LNCaP clone FGC (cell line): ENCODE measurements at regions not wholly inside any gene's neighbourhood (a gene's known extent, or its start where the extent isn't known, plus 50 kb on each side); places are given as distances from the start of the nearest gene placed in this dataset.

ENCODE experiments used
- DNase-seq: peaks from one replicate; pipeline ENCODE4 v3.0.0-alpha.2; 2011; ENCODE audit warnings: low read depth
- H3K4me3 ChIP-seq: 2 replicates; pipeline ENCODE4 v1.5.1; 2011; ENCODE audit warnings: mild to moderate bottlenecking, low read depth, low read length, control low read depth
- TF ChIP-seq, protein P1 (sequence below): IDR thresholded peaks from 2 replicates; pipeline ENCODE4 v1.5.1; 2012; ENCODE audit warnings: mild to moderate bottlenecking; ENCODE audit not compliant: control insufficient read depth, insufficient read depth; ENCODE audit errors: extremely low read depth

DNA sequence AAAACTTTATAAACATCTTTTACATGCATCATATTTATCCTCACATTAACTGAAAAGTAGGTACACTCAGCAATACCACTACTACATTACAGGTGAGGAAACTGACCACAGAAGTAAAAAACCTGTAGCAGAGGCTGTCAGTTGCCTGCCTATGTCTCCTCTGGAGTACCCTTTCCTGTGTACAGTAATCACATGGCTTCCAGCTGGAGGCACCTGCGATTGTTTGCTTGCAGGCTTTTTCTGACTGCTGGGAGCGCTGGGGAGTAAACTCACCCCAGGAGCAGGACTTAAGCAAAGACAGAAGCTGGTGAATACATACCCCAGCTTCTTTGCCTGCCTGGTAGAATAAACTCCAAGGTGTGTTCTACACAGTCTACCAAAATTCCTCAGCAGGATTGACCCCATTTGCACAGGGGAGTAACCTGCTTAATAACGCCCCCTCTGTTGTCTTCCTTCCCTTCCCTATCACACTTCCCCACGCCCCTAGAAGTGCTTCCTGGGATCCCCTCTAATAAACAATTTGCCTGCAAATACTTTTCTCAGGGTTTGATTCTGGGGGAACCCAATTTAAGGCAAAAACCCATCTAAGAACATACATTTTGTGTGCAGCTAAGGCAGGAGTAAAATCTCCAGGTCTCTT, 138.9 kb downstream of the PTH2R start:
- DNase-seq: no peak
- TF ChIP-seq, protein P1, sequence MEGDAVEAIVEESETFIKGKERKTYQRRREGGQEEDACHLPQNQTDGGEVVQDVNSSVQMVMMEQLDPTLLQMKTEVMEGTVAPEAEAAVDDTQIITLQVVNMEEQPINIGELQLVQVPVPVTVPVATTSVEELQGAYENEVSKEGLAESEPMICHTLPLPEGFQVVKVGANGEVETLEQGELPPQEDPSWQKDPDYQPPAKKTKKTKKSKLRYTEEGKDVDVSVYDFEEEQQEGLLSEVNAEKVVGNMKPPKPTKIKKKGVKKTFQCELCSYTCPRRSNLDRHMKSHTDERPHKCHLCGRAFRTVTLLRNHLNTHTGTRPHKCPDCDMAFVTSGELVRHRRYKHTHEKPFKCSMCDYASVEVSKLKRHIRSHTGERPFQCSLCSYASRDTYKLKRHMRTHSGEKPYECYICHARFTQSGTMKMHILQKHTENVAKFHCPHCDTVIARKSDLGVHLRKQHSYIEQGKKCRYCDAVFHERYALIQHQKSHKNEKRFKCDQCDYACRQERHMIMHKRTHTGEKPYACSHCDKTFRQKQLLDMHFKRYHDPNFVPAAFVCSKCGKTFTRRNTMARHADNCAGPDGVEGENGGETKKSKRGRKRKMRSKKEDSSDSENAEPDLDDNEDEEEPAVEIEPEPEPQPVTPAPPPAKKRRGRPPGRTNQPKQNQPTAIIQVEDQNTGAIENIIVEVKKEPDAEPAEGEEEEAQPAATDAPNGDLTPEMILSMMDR: no peak
- no peak overlapping the region for H3K4me3 ChIP-seq

DNA sequence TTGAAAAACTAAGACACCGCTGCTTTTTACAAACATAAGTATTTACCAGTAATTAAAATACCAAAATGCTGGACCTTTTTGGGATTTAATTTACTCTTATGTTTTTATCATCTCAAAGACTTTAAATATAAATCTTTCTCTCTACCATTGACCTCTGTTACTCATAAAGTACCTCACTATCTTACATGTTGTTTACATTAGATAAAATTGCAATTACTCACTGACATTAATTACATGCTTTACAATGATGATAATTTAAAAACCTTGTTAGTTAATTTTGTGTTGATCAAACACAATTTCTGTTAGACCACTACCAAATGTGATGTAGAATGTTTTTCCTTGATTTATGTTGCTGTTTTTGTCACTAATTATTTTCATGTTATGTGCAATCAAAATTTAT, 139.5 kb downstream of the PTH2R start:
- TF ChIP-seq, protein P1: no peak
- no peak for DNase-seq
- H3K4me3 ChIP-seq: no peak overlapping the region

DNA sequence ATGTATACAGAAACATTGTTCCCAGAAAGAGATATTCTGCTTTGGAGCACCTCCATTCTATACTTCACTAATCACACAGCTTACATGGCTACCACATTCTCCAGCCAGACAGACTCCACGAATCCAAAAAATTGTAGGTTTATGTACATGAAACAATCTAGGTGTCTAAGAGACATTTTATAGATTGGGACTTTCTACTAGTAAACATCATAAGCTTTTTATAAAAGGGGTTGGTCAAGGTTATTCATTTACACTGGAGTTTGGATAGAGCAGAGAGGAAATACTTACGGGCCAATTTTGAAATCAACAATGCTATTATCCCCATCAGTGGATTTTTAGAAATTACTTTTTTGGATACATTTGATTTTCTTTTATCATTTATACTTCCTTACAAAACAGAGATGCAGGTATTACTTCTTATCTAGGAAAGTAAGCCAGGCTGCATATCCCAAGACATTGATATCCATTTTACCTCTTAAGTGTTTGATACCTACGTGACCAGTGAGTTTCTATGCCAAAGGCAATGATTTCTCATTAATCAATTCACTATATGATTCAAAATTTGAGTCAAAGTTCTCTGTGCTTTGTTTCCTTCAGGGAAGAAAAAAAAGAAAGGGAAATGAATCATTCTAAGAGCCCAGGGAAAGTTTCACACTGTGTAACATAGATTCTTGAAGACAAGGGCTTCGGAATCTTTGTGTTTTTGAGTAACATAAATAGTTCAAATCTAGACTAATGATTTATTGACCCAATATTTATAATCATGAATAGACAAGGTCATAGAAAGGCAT, 140.5 kb downstream of the PTH2R start:
- no peak overlapping the region for H3K4me3 ChIP-seq
- DNase-seq: no peak
- TF ChIP-seq, protein P1: no peak

DNA sequence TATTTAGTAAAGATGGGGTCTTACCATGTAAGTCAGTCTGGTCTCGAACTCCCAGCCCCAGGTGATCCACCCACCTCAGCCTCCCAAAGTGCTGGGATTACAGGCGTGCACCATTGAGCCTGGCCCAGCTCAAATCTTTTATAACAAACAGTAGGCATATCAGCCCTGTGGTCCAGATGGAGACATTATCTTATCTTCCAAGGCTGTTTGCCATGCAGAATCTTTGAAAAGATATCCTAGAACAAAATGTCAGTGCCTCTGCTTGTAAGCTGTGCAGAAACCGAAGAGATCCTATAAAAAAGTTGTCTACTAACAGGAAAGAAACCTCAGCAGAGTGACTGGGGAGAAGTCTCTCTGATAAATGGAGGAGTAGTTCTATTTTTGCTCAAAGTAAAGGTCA, 142.1 kb downstream of the PTH2R start:
- TF ChIP-seq, protein P1: no peak
- DNase-seq: no peak
- H3K4me3 ChIP-seq: no peak overlapping the region

DNA sequence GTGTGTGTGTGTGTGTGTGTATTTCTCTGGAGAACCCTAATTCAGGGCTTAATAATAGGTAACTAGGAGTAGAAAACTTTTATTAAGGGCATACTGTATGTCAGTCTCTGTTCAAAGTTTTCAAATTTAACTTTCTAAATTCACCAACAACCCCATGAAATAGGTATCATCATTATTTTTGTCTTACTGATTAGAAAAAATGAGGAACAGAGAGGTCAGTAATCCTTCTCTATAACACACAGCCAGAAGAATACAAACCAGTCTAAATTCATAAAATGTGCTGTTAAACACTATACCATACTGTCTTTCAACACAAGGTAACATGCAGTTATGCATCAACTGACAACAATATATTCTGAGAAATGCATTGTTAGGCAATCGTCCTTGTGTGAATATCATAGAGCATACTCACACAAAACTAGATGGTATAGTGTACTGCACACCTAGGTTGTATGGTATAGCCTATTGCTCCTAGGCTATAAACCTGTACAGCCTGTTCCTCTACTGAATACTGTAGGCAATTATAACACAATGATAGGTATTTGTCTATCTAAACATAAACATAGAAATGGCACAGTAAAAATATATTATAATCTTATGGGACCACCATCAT, 143.1 kb downstream of the PTH2R start:
- DNase-seq: no peak
- no peak overlapping the region for H3K4me3 ChIP-seq
- TF ChIP-seq, protein P1: no peak

DNA sequence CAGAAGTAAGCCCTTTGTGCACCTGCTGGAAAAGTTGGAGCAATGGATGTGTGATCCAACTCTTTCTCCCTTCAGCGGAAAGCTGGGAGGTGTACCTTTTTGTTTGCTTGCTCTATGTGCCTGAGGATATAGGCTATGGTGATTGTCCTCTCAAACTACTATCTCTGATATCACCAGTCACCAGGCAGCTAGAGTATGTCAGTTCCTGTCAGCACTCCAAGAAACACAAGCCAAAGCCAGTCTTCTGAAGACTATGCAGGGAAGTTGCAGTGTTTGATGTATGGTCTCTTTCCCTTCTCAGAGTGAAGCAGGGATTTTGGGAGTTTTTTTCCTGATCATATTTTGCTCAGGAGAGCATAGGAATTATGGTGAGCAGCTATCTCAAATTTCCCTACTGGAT, 146.4 kb downstream of the PTH2R start:
- peak; percentile 87 for DNase-seq
- H3K4me3 ChIP-seq: no peak overlapping the region
- TF ChIP-seq, protein P1: no peak

DNA sequence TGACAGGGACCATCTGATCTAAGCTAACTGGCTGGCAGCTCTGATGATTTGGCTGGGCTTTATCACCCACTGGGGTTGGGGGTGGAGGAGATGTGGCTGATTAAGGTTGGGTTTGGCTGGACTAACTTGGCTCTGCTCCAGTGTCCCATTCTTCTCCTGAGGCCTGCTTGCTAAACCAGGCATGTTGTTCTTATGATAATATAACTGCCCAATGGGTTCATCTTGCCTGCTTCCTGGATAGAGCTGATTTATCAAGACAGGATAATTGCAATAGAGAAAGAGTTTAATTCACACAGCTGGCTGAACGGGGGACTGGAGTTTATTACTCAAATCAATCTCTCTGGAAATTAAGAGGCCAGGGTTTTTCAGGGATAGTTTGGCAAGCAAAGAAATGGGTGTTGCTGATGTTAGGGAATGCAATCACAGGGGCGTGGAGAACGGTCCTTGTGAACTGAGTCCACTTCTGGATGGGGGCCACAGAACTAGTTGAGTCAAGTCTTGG, 150.4 kb downstream of the PTH2R start:
- H3K4me3 ChIP-seq: no peak overlapping the region
- no peak for DNase-seq
- TF ChIP-seq, protein P1: no peak
